ENCODE measurements at regions not wholly inside any gene's neighbourhood (a gene's known extent, or its start where the extent isn't known, plus 50 kb on each side); places are given as distances from the start of the nearest gene placed in this dataset.

DNA sequence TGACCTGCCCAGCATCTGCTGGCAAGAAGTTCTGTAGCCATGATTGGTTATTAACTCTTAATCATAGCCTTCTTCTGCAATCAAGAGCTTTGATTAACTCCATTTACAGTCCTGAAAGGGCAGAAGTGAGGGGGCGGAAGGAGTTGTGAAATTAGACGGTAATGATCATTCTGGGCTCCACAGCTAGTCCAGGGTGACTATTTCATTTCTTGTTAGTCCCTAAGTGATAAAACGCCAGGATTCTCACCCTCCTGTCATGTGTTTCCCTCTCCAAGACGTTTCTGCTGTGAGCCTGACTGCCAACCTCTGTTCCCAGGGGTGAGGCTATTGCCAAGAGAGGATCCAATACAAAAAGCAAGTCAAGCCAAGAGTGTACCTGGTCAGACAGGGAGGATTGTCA is 155.9 kb upstream of the IPO5 start:
- DNase-seq (ENCODE audit: low read depth in 3 of 3) = no peak

DNA sequence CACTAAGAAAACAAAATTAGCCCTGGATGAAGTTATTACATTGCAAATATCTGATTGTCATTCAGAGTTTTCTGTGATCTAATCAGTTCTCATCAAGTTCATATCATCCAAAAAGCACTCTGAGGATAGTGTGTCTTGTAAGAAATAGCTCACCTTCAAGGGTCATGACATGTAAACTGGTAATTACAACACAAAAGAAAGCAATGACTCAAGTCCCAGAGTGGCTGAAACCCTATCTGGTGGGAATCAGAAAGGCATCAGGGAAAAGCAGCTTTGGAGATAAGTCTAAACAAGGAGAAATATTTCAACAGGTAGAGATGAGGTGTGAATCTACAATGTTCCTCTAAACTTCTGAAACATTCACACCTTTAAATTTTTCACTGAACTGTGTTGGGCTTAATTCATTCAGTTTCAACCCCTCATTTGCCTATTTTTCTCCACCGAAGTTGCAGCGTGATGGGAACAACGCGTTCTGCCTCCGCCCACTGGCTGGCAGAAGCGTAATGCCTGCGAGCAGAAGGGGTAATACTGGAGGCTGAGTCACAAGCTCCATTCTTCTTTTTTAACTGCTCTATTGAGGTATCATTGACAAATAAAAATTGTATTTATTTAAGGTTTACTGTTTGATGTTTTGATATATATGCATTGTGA is 155.2 kb upstream of the IPO5 start:
- no peak for DNase-seq (ENCODE audit: low read depth in 3 of 3)

DNA sequence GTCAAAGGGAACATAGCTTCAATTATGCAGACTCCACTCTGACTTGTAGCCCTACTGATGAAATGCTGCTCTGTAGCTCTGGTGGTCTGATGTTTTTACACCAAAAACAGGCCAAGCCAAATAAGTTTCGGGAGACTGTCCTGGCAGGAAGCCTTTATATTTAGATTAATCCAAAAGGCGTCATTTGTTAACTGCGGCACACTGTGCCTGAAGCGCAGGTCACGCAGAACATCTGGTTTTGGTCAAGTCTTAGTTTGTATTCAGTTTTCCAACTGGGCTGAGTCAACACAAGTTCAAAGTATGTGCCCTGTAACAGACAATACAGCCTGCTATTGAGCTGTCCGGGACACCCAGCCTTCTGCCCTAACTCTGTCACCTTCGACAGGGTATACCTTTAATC is 154.6 kb upstream of the IPO5 start:
- DNase-seq (ENCODE audit: low read depth in 3 of 3) = no peak

DNA sequence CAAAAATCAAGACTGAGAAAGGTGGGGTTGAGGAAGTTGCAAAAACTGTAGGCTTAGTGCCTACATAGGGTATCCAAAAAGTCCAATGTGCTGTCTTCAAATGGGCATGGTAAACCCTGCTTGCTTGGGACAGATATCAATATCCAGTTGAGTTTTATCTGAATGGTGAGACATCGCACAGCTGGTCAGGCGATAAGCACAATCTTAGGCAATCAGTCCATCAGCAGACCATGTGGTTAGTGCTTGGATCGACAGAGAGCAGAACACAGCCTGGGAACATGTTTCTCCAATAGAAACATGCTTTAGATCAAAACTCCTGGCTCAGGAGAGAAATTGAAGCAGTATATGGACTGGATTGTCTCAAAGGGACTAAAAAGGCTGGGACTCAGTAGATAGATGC is 151.3 kb upstream of the IPO5 start:
- DNase-seq (ENCODE audit: low read depth in 3 of 3) = no peak

DNA sequence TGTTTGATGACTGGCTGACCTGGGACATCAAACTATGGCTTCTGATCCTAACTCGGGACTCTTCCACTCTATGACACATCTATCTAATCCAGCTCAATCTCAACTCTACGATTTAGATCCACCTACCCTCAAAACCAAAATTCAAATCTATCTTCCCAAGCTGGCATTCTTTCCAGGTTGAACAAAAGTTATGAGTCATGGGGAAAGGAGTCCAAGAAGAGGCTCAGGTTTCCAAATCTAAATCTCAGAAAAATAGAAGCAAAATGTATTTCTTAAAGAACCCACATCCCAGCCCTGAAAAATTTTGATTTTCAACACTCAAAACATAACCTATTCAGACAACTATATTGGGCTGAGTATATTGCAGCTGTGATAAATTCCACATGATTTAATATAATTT is 143.9 kb upstream of the IPO5 start:
- DNase-seq (ENCODE audit: low read depth in 3 of 3) = no peak

DNA sequence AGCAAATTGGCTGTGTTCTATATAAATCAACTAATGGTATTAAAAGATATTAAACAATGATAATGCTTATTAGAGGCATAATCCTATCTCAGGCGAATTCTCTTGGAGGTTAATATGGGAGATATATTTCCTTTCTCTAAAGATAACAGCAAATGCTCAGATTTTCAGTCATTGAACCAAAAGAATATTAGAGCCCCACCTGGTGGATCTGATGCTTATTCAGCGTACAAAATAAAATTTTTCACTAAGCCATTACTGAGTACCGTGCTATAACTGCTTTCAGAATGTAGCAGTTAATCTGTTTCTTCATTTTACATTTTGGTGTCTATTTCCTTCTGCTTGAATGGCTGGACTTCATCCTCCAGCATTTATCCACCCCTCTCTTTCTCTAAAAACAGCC is 143.3 kb upstream of the IPO5 start:
- no peak for DNase-seq (ENCODE audit: low read depth in 3 of 3)

GRCh38 chr13:97822377-97822776 is 131.1 kb upstream of the IPO5 start:
- no peak for DNase-seq (ENCODE audit: low read depth in 3 of 3)

DNA sequence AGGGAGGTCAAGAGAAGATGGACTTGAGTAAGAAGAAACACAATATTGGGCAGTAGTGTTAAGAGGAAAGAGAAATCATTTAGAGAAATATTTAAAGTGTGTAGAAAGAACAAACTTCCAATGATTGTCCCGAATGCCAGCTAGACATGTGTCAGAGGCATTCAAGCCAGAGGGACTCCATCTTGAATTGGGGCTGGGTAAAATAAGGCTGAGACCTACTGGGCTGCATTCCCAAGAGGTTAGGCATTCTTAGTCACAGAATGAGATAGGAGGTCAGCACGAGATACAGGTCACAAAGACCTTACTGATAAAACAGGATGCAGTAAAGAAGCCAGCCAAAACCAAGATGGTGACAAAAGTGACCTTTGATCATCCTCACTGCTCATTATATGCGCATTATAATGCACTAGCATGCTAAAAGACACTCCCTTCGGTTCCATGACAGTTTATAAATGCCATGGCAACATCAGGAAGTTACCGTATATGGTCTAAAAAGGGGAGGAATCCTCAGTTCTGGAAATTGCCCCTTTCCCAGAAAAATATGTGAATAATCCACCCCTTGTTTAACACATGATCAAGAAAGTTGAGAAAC is 127.0 kb upstream of the IPO5 start:
- no peak for DNase-seq (ENCODE audit: low read depth in 3 of 3)

DNA sequence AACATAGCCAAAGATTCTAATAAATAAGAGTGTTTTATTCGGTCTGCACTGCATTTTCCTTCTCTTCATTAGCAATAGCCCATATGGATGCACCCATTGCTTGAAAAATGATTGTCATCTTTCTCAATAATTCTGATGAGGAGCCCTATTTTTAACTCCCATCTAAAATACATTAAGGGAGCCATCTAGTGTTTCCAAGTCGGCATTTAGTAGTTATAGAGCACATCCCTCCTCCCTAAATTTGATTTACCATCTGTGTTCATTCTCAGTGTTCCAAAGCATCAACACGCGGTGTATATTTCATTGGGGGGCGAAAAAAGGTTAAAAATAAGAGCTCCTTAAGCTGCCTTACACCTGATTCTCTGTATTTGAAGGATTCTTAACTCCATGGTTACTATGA is 119.2 kb upstream of the IPO5 start:
- DNase-seq (ENCODE audit: low read depth in 3 of 3) = no peak

GRCh38 chr13:97843189-97843588 is 110.3 kb upstream of the IPO5 start:
- no peak for DNase-seq (ENCODE audit: low read depth in 3 of 3)

DNA sequence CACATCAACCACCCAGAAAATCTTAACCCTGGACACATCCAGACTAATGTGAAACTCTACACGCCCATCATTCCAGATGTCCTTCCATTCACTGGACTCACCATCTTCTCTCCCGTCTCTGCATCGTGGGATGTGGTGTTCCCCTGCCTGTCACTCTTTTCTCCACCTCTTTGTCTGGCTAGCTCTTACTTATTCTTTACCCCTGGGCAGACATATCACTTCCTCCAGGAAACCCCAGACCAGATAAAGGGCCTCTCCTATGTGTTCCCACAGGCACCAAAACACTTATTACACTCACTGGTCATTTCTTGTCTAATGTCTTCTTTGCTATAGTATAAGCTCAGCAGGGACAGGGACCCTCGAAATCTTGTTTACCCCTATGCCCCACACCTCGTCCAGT is 109.3 kb upstream of the IPO5 start:
- DNase-seq (ENCODE audit: low read depth in 3 of 3) = no peak

DNA sequence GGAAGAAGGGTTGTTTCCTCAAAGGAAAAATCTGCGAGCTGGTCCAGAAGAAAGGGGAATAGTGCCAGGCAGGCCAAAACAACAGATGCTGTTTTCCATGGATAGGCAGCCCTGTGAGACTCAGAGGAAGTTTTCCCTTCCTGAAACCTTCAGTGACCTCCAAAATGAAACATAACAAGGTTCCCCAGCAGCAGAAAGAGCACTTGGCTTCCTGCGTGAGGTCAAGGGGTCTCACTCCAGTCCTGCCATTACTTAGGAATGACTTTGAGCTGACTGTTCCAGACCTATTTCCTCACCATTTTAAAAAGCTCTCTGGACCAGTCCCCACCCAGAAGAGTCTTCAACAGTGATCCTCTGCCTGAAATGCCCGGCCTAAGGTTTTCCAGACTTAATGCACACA is 104.6 kb upstream of the IPO5 start:
- DNase-seq (ENCODE audit: low read depth in 3 of 3) = no peak

GRCh38 chr13:97849305-97849704 is 104.2 kb upstream of the IPO5 start:
- DNase-seq (ENCODE audit: low read depth in 3 of 3) = no peak

DNA sequence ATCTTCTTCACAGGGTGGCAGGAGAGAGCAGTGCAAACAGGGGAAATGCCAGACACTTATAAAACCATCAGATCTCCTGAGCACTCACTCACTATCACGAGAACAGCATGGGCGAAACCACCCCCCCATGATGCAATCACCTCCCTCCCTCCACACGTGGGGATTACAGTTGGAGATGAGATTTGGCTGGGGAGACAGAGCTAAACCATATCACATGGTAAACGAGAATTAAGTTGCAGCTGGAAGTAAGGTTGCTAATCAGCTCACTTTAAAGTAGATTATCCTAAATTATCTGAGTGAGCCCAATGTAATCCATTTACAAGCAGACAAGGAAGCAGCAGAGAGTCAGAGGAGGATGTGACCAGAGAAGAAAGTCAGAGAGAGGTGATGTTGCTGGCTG is 102.2 kb upstream of the IPO5 start:
- no peak for DNase-seq (ENCODE audit: low read depth in 3 of 3)

DNA sequence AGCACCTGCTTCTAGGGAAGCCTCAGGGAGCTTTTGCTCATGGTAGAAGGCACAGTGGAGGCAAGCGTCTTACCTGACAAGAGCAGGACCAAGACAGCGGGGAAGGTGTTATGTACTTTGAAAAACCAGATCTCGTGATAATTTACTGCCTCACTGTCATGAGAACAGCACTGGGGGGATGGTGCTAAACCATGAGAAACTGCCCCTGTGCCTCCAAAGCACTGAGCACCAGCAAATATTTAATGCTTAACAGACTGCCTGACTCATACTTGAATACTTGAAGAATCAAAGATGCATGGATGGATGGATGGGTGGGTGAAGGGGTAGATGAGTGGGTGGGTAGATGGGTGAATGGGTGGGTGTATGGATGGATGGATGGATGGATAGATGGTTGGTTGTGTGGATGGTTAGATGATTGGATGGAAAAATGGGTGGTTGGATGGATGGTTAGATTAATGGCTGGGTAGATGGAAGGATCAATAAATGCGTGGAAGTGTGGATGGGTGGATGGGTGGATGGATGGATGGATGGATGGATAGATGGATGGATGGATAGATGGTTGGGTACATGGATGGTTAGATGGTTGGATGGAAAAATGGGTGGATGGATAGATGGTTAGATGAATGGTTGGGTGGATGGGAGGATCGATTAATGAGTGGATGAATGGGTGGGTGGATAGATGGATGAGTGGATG is 101.1 kb upstream of the IPO5 start:
- DNase-seq (ENCODE audit: low read depth in 3 of 3) = no peak

DNA sequence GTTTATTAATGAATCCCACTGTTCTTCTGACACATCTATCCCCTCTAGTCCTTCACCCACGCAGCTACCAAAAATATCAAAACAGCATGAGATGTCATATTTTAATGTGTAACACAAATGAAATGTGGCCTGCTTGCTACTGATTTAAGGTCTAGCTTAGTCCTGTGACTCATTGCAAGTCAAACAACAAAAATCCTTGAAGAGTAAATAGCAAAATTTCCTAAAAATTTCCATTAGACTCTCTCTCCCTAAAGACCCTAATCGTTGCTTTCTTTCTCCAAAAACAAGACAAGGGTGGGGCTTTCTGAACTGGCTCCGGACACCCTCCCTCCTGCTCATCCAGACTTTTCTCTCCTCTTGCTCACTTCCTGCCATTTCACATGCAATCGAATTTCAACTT is 99.9 kb upstream of the IPO5 start:
- DNase-seq (ENCODE audit: low read depth in 3 of 3) = no peak

DNA sequence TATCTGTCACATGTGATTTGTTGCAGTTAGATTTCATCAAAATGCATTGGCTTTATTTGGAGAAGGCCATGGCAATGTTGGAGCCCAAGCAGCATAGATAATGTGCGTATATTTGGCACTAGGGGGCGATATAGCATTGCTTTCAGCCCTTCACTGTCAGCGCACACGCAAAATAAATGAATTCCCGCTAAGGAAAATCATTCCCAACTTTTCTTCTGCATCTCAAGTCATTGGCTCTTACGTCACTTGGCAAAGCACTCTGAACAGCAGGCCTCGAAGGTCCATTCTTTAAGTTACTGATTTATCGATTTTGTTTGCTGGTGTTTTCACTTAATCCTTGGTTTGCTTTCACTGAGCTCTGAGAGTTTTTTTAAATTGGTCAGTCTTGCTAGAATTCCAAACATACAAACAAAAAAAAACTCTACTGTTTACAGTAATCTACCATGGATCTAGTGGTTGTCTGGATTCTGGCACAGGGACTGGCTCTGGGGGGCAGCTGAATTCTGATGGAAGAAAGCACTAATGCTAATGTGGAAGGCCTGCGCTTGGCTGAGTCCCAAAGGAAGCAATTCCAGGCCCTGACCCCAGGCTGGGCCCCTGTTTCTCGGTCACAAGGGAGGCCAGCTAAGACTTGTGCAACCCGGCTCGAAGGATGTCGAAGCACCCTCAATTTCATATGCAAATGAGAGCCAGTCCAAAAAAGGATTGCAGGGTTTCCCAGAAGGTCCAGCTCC is 97.7 kb upstream of the IPO5 start:
- DNase-seq (ENCODE audit: low read depth in 3 of 3) = peak in 1 of 3 donors; percentile 12

DNA sequence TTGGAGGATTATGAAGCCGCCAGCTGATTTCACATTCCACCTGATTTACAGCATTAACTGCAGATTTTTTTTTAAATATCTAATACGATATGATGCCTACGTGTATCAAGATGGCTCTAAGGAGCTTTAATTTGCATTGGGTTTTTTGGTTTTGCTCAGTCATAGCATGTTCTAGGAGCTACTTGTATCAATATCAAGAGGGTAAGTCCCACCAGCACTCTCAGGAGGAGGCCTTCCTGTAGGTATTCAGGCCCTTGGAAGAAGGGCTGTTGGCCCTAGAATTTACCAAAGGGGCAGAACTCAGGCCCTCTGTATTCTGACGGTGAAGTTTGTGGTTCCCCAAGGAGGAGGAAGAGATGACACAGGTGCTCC is 97.2 kb upstream of the IPO5 start:
- no peak for DNase-seq (ENCODE audit: low read depth in 3 of 3)

GRCh38 chr13:97858161-97858560 is 95.3 kb upstream of the IPO5 start:
- no peak for DNase-seq (ENCODE audit: low read depth in 3 of 3)

DNA sequence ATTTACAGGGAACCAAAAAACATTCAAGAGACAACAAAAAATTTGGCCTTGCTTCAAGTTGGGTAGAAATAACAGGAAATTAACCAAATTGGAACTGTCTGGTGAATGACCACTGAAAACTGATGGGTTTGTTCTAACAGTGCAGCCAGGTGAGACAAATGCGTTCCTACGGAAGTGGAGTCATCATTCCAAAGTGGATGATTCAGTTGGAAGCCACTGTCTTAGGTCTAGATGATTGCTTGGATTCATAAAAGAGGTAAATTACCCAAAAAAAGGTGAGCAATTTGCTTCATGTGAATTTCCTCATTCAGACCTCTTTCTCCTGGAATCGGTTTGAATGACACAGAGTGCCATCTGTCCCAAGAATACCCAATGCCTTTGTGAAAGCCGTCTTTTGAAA is 87.1 kb upstream of the IPO5 start:
- DNase-seq (ENCODE audit: low read depth in 3 of 3) = no peak

- DNase-seq (ENCODE audit: low read depth in 3 of 3) = no peak
Measured at GRCh38 chr13:97866751-97867150, 86.7 kb upstream of the IPO5 start.

DNA sequence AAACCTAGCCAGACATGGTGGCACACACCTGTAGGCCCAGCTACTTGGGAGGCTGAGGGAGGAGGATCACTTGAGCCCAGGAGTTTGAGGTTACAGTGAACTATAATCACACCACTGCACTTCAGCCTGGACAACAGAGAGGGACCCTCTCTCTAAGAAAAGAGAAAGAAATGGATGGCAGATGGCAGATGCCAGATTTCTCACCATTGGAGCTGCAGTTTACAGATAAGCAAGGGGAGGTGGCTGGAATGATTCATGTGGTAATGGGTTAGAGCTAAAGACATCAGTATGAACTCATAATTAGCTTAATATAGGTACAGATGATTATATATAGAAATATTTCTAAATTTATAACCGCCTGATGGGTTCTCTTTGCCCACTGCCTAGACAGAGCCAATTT is 80.1 kb upstream of the IPO5 start:
- no peak for DNase-seq (ENCODE audit: low read depth in 3 of 3)

- no peak for DNase-seq (ENCODE audit: low read depth in 3 of 3)
Measured at GRCh38 chr13:97875218-97875617, 78.3 kb upstream of the IPO5 start.
